ENCODE measurements at regions not wholly inside any gene's neighbourhood (a gene's known extent, or its start where the extent isn't known, plus 50 kb on each side); places are given as distances from the start of the nearest gene placed in this dataset.

GRCh38 chr2:54372361-54372760 lies 83.8 kb upstream of the SPTBN1 start:
- no peaks in the 10 kb centered on the region for H3K27me3 ChIP-seq (ENCODE audit: insufficient read depth, low read depth, low read length)
- H4K20me1 ChIP-seq (ENCODE audit: insufficient read depth), result no peaks in the 10 kb centered on the region
- no peaks in the 10 kb centered on the region for H3K9me2 ChIP-seq (ENCODE audit: insufficient read depth, low read length)
- no peak overlapping the region for H3K4me2 ChIP-seq (ENCODE audit: low read length)
- no peak overlapping the region for H3K4me3 ChIP-seq (ENCODE audit: low read length)
- no peaks in the 10 kb centered on the region for H3K9me3 ChIP-seq (ENCODE audit: low read length)
- no peaks in the 10 kb centered on the region for H3K36me3 ChIP-seq (ENCODE audit: insufficient read depth, low read length)
- no peak for TF ChIP-seq MXI1 (conservative IDR thresholded peaks at IDR 0.05; ENCODE audit: poor library complexity, severe bottlenecking)
- no peak for TF ChIP-seq EZH2 (IDR thresholded peaks at IDR 0.05; ENCODE audit: borderline replicate concordance, insufficient read depth, low read length, poor library complexity, severe bottlenecking)
- TF ChIP-seq, protein P1, sequence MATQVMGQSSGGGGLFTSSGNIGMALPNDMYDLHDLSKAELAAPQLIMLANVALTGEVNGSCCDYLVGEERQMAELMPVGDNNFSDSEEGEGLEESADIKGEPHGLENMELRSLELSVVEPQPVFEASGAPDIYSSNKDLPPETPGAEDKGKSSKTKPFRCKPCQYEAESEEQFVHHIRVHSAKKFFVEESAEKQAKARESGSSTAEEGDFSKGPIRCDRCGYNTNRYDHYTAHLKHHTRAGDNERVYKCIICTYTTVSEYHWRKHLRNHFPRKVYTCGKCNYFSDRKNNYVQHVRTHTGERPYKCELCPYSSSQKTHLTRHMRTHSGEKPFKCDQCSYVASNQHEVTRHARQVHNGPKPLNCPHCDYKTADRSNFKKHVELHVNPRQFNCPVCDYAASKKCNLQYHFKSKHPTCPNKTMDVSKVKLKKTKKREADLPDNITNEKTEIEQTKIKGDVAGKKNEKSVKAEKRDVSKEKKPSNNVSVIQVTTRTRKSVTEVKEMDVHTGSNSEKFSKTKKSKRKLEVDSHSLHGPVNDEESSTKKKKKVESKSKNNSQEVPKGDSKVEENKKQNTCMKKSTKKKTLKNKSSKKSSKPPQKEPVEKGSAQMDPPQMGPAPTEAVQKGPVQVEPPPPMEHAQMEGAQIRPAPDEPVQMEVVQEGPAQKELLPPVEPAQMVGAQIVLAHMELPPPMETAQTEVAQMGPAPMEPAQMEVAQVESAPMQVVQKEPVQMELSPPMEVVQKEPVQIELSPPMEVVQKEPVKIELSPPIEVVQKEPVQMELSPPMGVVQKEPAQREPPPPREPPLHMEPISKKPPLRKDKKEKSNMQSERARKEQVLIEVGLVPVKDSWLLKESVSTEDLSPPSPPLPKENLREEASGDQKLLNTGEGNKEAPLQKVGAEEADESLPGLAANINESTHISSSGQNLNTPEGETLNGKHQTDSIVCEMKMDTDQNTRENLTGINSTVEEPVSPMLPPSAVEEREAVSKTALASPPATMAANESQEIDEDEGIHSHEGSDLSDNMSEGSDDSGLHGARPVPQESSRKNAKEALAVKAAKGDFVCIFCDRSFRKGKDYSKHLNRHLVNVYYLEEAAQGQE (IDR thresholded peaks at IDR 0.05; ENCODE audit: borderline replicate concordance), result no peak
- no peak for TF ChIP-seq EP300 (conservative IDR thresholded peaks at IDR 0.05; ENCODE audit: poor library complexity, severe bottlenecking)
- no peak for TF ChIP-seq POLR2AphosphoS5 (IDR thresholded peaks at IDR 0.05)
- no peak for TF ChIP-seq SMC3 (conservative IDR thresholded peaks at IDR 0.05; ENCODE audit: poor library complexity)
- TF ChIP-seq, protein P2, sequence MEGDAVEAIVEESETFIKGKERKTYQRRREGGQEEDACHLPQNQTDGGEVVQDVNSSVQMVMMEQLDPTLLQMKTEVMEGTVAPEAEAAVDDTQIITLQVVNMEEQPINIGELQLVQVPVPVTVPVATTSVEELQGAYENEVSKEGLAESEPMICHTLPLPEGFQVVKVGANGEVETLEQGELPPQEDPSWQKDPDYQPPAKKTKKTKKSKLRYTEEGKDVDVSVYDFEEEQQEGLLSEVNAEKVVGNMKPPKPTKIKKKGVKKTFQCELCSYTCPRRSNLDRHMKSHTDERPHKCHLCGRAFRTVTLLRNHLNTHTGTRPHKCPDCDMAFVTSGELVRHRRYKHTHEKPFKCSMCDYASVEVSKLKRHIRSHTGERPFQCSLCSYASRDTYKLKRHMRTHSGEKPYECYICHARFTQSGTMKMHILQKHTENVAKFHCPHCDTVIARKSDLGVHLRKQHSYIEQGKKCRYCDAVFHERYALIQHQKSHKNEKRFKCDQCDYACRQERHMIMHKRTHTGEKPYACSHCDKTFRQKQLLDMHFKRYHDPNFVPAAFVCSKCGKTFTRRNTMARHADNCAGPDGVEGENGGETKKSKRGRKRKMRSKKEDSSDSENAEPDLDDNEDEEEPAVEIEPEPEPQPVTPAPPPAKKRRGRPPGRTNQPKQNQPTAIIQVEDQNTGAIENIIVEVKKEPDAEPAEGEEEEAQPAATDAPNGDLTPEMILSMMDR (IDR thresholded peaks at IDR 0.05; ENCODE audit: poor library complexity, severe bottlenecking), result no peak
- TF ChIP-seq RAD21 (conservative IDR thresholded peaks at IDR 0.05), result no peak
- TF ChIP-seq TAF1 (IDR thresholded peaks at IDR 0.05; ENCODE audit: low read depth), result no peak
- H3K9ac ChIP-seq (ENCODE audit: low read length), result no peak overlapping the region
- no peaks in the 10 kb centered on the region for H3F3A ChIP-seq (ENCODE audit: insufficient read depth, low read length, poor library complexity, severe bottlenecking)
- no peaks in the 10 kb centered on the region for H3K79me2 ChIP-seq (replicated peaks; ENCODE audit: insufficient read depth, low read length)
- no peak overlapping the region for H2AFZ ChIP-seq (ENCODE audit: low read depth, low read length)
- no peak overlapping the region for H3K27ac ChIP-seq (ENCODE audit: low read length)

- no peaks in the 10 kb centered on the region for H4K20me1 ChIP-seq (ENCODE audit: insufficient read depth)
- no peaks in the 10 kb centered on the region for H3K9me3 ChIP-seq (ENCODE audit: low read length)
- no peak overlapping the region for H2AFZ ChIP-seq (ENCODE audit: low read depth, low read length)
- H3F3A ChIP-seq (ENCODE audit: insufficient read depth, low read length, poor library complexity, severe bottlenecking), result no peaks in the 10 kb centered on the region
- H3K4me3 ChIP-seq (ENCODE audit: low read length), result no peak overlapping the region
- H3K27me3 ChIP-seq (ENCODE audit: insufficient read depth, low read depth, low read length), result no peaks in the 10 kb centered on the region
- H3K79me2 ChIP-seq (replicated peaks; ENCODE audit: insufficient read depth, low read length), result no peaks in the 10 kb centered on the region
- H3K27ac ChIP-seq (ENCODE audit: low read length), result no peak overlapping the region
- H3K36me3 ChIP-seq (ENCODE audit: insufficient read depth, low read length), result no peaks in the 10 kb centered on the region
- H3K9ac ChIP-seq (ENCODE audit: low read length), result no peak overlapping the region
- no peaks in the 10 kb centered on the region for H3K9me2 ChIP-seq (ENCODE audit: insufficient read depth, low read length)
- H3K4me2 ChIP-seq (ENCODE audit: low read length), result no peak overlapping the region
- TF ChIP-seq EZH2 (IDR thresholded peaks at IDR 0.05; ENCODE audit: borderline replicate concordance, insufficient read depth, low read length, poor library complexity, severe bottlenecking) (no peak), POLR2AphosphoS5 (IDR thresholded peaks at IDR 0.05) (no peak), SMC3 (conservative IDR thresholded peaks at IDR 0.05; ENCODE audit: poor library complexity) (no peak), TAF1 (IDR thresholded peaks at IDR 0.05; ENCODE audit: low read depth) (no peak)
- TF ChIP-seq, protein P2 (IDR thresholded peaks at IDR 0.05; ENCODE audit: poor library complexity, severe bottlenecking), result no peak
These were observed 82.3 kb upstream of the SPTBN1 start for GRCh38 chr2:54373855-54374254.

All from neural cell (in vitro differentiated cells).